ENCODE measurements at regions not wholly inside any gene's neighbourhood (a gene's known extent, or its start where the extent isn't known, plus 50 kb on each side); places are given as distances from the start of the nearest gene placed in this dataset.
"Not testable (repeated sequence)": the region's sequence is repeated elsewhere in the genome, so short reads cannot be mapped to it uniquely, and the experiment has no call there.

DNA sequence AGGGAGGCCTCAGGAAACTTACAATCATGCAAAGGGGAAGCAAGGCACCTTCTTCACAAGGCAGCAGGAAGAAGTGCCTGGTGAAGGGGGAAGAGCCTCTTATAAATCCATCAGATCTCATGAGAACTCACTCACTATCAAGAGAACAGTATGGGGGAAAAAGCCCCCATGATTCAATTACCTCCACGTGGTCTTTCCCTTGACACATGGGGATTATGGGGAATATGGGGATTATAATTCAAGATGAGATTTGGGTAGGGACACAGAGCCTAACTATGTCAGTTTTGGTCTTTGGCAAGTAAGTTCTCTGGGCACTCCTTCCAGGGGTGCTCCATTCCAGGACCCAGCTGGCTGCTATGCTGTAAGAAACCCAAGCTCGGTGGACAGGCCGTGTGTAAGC, 275.3 kb upstream of the TUT7 start:
- DNase-seq: no peak

DNA sequence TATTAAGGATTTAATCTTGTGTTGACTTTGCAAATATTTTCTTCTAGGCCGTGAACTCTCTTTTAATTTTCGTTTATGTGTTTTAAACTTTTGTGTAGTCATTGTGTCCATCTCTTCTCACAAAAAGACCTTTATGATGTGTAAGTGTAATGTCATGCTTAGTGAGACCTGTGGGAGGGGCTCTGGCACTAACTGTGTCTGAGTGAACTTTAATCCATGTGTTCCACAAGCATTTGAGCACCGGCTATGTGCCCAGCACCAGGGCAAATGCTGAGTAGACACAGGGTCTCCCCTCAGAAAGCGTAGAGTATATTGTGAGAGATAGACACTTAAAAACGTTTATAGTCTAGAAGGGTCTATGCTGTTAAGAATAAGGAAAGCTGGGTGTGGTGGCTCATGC, 272.6 kb upstream of the TUT7 start:
- DNase-seq: no peak

DNA sequence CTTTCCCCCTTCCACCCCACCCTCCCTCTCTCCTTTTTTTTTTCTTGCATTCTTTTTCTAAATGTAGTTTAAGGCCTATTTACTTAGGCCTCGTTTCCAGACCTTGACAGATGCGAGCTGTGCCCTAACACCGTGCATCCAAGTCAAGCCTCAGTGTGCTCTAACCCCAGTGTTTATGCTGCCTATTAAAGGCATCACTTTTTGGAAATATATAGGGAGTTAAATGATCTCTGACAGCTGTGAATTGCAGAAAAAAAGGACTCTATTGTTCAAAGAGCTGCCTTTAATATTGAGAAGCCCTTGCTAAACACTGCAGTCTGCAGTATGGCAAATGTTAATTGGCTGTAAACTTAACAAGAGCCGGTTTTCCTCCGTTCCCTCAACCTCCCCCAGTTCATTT, 270.4 kb upstream of the TUT7 start:
- DNase-seq: no peak

- DNase-seq: peak in 1 of 56 donors; percentile 19
Measured at GRCh38 chr9:86614871-86615849, 260.9 kb upstream of the TUT7 start.

GRCh38 chr9:86613943-86614342, 259.7 kb upstream of the TUT7 start:
- no peak for DNase-seq

GRCh38 chr9:86611534-86611933, 257.3 kb upstream of the TUT7 start:
- not testable (repeated sequence) for DNase-seq

DNA sequence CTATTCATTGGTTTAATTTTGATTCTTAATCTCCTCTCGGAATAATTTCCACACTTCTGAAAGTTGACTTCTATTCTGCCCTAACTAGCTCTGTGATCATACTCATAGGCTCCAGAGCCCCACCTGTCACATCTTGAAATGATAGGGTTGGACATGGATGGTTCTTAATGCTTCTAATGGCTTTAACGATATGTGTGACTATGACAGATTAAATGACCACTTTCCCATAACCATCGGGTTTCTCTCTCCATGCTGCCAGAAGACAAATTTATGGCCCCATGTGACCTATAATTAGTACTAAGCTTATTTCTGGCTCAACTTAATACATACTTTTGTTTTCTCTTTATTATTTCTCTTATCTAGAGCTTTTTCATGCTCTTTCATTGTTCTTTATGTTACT, 251.1 kb upstream of the TUT7 start:
- DNase-seq: no peak

DNA sequence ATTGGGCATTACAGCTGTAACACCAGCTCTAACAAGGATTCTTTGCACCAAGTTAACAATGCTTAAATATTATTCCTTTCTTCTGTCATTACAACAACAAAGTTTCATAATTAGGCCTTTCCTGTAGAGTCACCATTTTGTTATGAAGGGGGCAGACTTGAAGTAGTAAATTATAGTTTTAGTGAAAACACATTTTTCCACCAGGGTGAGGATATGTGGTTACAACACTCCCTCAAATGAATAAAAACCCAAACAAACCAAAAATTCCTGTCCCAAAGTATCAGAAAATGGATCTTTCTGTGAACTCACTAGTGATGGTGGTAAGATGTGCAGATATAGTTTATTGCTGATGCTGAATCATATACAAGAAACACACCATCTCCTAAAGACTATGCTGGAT, 250.5 kb upstream of the TUT7 start:
- DNase-seq: no peak

DNA sequence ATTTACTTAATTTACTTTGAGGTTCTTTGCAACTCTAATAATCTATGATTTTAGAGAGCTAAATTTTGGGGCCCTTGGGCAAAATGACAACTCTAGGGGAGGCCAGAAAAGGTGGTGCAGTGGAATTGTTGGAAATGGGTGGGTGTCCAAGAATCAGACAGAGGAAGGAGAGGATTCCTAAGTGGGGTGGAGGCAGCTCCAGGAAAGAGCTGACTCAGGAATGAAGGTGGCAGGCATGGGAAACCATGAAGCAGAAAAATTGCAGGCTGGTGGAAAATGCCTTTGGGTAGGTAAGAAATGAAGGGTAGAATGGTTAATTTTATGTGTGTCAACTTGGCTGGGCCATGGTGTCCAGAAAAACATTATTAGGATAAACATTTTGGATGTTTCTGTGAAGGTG, 248.5 kb upstream of the TUT7 start:
- DNase-seq: no peak

GRCh38 chr9:86601697-86602096, 247.5 kb upstream of the TUT7 start:
- DNase-seq: no peak

- DNase-seq: no peak
Measured at GRCh38 chr9:86600977-86601376, 246.8 kb upstream of the TUT7 start.

DNA sequence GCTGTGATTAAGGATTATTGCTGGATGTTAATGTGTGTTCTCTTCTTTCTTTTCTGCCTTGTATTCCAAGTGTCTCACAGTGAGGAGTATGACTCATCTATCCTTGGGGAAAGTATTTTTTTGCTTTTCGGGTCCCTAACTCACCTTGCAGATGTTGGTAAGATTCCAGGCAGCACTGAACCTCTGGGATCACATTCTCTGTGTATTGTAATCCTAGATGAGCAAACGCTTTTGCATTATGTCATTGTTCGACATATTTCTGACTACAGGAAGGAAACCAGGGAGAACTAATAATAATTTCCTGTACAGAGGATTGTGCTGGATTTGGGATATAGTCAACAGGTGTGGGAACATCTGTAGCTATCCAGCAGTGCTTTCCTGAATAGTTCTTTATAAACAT, 246.1 kb upstream of the TUT7 start:
- no peak for DNase-seq

DNA sequence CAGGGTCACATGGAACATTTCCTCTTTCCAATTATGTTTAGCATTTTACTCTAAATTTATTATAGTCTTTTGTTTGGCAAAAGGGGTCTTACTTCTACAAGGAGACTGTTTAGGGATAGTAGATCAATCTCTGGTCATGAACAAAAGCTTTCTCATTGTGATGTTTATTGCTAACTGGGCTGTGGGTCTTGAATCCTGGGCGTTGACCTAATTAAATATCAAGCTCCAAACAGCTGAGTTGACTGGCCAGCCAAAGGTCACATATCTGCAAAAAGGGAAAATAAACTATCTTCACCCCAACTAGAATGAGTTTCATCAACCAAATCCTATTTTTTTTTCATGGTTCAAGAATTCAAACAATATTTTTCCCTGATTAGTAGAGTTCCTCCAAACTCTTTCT, 245.4 kb upstream of the TUT7 start:
- no peak for DNase-seq

GRCh38 chr9:86598411-86599239, 244.4 kb upstream of the TUT7 start:
- no peak for DNase-seq

DNA sequence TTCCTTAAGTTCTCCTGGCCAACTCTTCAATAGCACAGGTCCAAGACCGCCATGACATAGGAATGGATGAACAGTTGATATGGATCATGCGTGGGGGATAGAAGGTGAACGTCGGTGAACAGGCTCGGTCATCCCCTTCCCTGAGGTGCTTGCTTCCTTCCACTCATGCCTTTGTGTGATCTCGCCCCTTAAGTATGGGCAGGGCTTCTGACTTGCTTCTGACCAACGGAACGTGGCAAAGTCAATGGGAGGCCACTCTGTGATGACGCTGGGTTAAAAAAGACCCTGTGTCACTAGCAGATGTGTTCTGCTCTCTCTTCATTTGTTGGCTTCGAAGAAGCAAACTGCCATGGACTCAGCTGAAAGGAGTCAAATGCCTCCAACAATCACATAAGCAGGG, 240.5 kb upstream of the TUT7 start:
- DNase-seq: no peak

DNA sequence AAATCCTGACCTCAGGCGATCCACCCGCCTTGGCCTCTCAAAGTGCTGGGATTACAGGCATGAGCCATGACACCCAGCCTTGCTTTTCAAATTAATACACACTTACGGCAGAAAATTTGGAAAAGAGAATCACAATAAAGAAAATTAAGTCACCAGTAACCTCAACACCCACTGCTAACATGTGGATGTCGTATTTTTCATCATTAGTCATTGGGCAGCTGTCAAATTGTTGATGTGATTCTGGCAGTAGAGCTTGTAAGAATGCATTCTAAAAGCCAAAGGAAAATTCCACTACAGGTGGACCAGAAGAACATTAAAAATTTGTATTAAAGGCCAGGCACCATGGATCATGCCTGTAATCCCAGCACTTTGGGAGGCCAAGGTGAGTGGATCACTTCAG, 237.3 kb upstream of the TUT7 start:
- DNase-seq: no peak

- no peak for DNase-seq
Measured at GRCh38 chr9:86589730-86590129, 235.5 kb upstream of the TUT7 start.

DNA sequence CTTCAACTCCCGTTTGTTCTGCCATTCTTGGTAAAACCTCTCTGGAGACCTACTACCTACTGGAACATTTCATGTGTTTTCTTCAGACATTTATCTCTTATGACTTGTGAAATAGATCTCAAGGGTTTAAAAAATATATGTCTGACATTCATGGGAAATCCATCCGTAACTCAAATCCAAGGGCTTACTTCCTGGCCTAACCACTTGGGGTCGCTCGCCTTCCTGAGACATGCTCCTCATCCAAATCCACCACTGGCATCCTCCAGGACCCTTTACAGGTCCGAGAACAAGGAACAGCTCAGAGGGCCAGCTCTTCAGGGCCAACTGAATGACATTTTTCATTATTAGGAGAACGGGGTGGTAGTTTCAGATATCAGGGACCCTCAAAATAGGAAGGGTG, 235.1 kb upstream of the TUT7 start:
- DNase-seq: no peak

DNA sequence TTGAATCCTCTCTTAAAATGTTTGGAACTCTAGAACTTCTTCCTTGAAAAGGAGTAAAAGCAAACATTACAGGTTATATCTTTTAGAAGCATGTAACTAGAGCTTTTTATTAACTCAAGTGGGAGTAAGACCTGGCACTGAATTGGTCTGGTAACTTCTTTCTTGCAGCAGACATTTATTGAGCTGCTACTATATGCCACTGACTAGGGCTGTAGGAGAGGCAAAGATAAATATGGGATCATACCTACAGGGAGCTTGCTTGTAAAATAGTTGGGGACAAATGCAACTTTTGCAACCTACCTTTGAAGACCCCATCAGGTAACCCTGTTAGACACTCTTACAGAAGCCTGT, 231.9 kb upstream of the TUT7 start:
- no peak for DNase-seq

DNA sequence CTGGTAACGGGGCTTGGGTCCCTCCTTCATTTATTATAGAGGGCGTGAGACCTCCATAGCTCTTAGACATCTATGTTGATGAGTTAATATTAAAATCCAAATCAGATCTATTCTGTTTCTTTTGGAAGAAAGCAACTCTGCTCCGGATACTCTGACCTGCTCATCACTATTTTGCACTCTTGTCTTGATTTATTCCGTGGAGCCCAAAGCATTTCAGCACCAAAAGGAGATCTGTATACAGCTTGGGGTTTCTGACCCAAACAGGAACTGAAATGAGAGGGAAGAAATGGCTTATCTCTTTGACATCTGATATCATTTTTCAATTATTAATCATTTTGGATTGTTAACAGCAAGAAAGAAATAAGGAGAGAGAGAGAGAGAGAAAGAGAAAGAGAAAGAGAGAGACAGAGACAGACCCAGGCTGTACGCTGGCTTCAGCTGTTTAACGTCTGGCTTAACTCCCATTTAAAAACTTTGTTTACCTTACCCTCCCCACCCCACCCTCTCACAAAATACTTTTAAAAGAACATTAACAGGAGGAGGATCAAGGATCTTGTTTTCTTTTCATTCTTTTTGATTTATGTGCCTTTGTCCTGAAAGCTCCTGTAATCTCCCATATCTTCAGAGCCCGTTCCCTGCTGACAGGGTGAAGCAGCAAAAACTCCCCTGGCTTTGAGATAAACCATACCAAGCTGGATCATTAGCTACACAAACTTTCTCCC, 231.4 kb upstream of the TUT7 start:
- DNase-seq: no peak

GRCh38 chr9:86580688-86581087, 226.5 kb upstream of the TUT7 start:
- no peak for DNase-seq

GRCh38 chr9:86578722-86579121, 224.5 kb upstream of the TUT7 start:
- no peak for DNase-seq
